ENCODE measurements at regions not wholly inside any gene's neighbourhood (a gene's known extent, or its start where the extent isn't known, plus 50 kb on each side); places are given as distances from the start of the nearest gene placed in this dataset.

GRCh38 chr5:75831561-75831960 is 114.3 kb upstream of the POC5 start:
- Histone ChIP-seq H3K27ac (ENCODE audit: low read length) (no peak overlapping the region), H3K9me2 (replicated peaks; ENCODE audit: insufficient read depth, low read length) (no peaks in the 10 kb centered on the region), H2AFZ (ENCODE audit: low read length) (no peak overlapping the region), H3K27me3 (replicated peaks; ENCODE audit: insufficient read depth, low read length) (no peaks in the 10 kb centered on the region), H4K20me1 (ENCODE audit: insufficient read depth, low read length) (no peaks in the 10 kb centered on the region), H3F3A (ENCODE audit: insufficient read depth, low read length) (no peaks in the 10 kb centered on the region), H3K9ac (ENCODE audit: low read length) (no peak overlapping the region), H3K4me3 (ENCODE audit: low read length) (no peak overlapping the region), H3K36me3 (replicated peaks; ENCODE audit: insufficient read depth, low read length) (no peaks in the 10 kb centered on the region), H3K9me3 (replicated peaks; ENCODE audit: insufficient read depth, low read length) (no peaks in the 10 kb centered on the region), H3K4me1 (ENCODE audit: low read length) (0 out of 2 replicates have a peak, but pooled peaks cover under 1% of the 10 kb centered on the region), H3K79me2 (ENCODE audit: low read length) (no peaks in the 10 kb centered on the region), H3K4me2 (ENCODE audit: low read depth, low read length) (no peak overlapping the region)
- TF ChIP-seq, protein P1, sequence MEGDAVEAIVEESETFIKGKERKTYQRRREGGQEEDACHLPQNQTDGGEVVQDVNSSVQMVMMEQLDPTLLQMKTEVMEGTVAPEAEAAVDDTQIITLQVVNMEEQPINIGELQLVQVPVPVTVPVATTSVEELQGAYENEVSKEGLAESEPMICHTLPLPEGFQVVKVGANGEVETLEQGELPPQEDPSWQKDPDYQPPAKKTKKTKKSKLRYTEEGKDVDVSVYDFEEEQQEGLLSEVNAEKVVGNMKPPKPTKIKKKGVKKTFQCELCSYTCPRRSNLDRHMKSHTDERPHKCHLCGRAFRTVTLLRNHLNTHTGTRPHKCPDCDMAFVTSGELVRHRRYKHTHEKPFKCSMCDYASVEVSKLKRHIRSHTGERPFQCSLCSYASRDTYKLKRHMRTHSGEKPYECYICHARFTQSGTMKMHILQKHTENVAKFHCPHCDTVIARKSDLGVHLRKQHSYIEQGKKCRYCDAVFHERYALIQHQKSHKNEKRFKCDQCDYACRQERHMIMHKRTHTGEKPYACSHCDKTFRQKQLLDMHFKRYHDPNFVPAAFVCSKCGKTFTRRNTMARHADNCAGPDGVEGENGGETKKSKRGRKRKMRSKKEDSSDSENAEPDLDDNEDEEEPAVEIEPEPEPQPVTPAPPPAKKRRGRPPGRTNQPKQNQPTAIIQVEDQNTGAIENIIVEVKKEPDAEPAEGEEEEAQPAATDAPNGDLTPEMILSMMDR (IDR thresholded peaks at IDR 0.05; ENCODE audit: low read length): no peak
- TF ChIP-seq EZH2 (optimal IDR thresholded peaks at IDR 0.05; ENCODE audit: low read depth, low read length): no peak
- no peak for TF ChIP-seq EZH2phosphoT487 (IDR thresholded peaks at IDR 0.05; ENCODE audit: low read length)
- DNase-seq: no peak

DNA sequence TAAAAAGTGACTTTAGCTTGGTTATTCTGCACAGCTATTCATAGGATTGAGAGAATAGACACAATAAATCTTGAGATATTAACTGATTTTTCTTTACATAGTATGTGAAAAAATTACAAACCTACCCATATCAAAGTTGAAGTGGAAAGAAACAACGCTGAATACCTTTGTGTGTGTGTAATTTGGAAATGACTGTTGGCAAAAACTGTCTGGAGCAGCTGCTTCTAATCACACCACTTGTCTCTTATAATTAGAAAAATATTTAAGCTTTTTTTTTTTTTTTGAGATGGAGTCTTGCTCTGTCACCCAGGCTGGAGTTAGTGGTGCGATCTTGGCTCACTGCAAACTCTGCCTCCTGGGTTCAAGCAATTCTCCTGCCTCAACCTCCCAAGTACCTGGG is 110.8 kb upstream of the POC5 start:
- Histone ChIP-seq H2AFZ (ENCODE audit: low read length) (no peak overlapping the region), H3K27ac (ENCODE audit: low read length) (no peak overlapping the region), H3K9me3 (replicated peaks; ENCODE audit: insufficient read depth, low read length) (no peaks in the 10 kb centered on the region), H4K20me1 (ENCODE audit: insufficient read depth, low read length) (no peaks in the 10 kb centered on the region), H3F3A (ENCODE audit: insufficient read depth, low read length) (no peaks in the 10 kb centered on the region; the same call in 1 of the 2 replicates), H3K4me2 (ENCODE audit: low read depth, low read length) (no peak overlapping the region), H3K9ac (ENCODE audit: low read length) (no peak overlapping the region), H3K27me3 (replicated peaks; ENCODE audit: insufficient read depth, low read length) (no peaks in the 10 kb centered on the region), H3K79me2 (ENCODE audit: low read length) (no peaks in the 10 kb centered on the region), H3K36me3 (replicated peaks; ENCODE audit: insufficient read depth, low read length) (no peaks in the 10 kb centered on the region), H3K4me3 (ENCODE audit: low read length) (no peak overlapping the region), H3K9me2 (replicated peaks; ENCODE audit: insufficient read depth, low read length) (no peaks in the 10 kb centered on the region), H3K4me1 (ENCODE audit: low read length) (peaks cover 20% of the 10 kb centered on the region)
- DNase-seq: no peak
- TF ChIP-seq EZH2 (optimal IDR thresholded peaks at IDR 0.05; ENCODE audit: low read depth, low read length) (no peak), EZH2phosphoT487 (IDR thresholded peaks at IDR 0.05; ENCODE audit: low read length) (no peak)
- TF ChIP-seq, protein P1 (IDR thresholded peaks at IDR 0.05; ENCODE audit: low read length): no peak

GRCh38 chr5:75824323-75824722 is 107.1 kb upstream of the POC5 start:
- Histone ChIP-seq H2AFZ (ENCODE audit: low read length) (peak overlapping the region; percentile 10), H3K27ac (ENCODE audit: low read length) (peak overlapping the region; percentile 28; the same call in 1 of the 2 replicates), H3K79me2 (ENCODE audit: low read length) (no peaks in the 10 kb centered on the region), H3K4me1 (ENCODE audit: low read length) (peaks cover 20% of the 10 kb centered on the region), H3K9ac (ENCODE audit: low read length) (no peak overlapping the region; the same call in 1 of the 2 replicates), H3K9me3 (replicated peaks; ENCODE audit: insufficient read depth, low read length) (no peaks in the 10 kb centered on the region), H3K36me3 (replicated peaks; ENCODE audit: insufficient read depth, low read length) (no peaks in the 10 kb centered on the region), H3F3A (ENCODE audit: insufficient read depth, low read length) (no peaks in the 10 kb centered on the region; the same call in 1 of the 2 replicates), H4K20me1 (ENCODE audit: insufficient read depth, low read length) (no peaks in the 10 kb centered on the region), H3K27me3 (replicated peaks; ENCODE audit: insufficient read depth, low read length) (no peaks in the 10 kb centered on the region), H3K4me2 (ENCODE audit: low read depth, low read length) (peak overlapping the region; percentile 17; the same call in 1 of the 2 replicates), H3K4me3 (ENCODE audit: low read length) (no peak overlapping the region), H3K9me2 (replicated peaks; ENCODE audit: insufficient read depth, low read length) (no peaks in the 10 kb centered on the region)
- no peak for TF ChIP-seq EZH2phosphoT487 (IDR thresholded peaks at IDR 0.05; ENCODE audit: low read length)
- TF ChIP-seq EZH2 (optimal IDR thresholded peaks at IDR 0.05; ENCODE audit: low read depth, low read length): no peak
- TF ChIP-seq, protein P1 (IDR thresholded peaks at IDR 0.05; ENCODE audit: low read length): no peak
- peak; percentile 30 for DNase-seq
